DND-41 (cell line): ENCODE measurements at regions not wholly inside any gene's neighbourhood (a gene's known extent, or its start where the extent isn't known, plus 50 kb on each side); places are given as distances from the start of the nearest gene placed in this dataset.

Experiments
- ATAC-seq: fragments of 200-7000 bp; cut with Tn5 transposase; 3 replicates; pipeline ENCODE4 v1.9.1; 2021; ENCODE audit warnings: low read depth; ENCODE audit not compliant: insufficient read depth
- DNase-seq: peaks from one replicate; pipeline ENCODE4 v3.0.0-alpha.2; 2020
- H2AFZ ChIP-seq: 2 replicates; pipeline ENCODE4 v1.6.0; 2012; ENCODE audit warnings: low read depth, low read length
- H3K27ac ChIP-seq: 2 replicates; pipeline ENCODE4 v1.5.1; 2012; ENCODE audit warnings: low read length, inconsistent platforms
- H3K27me3 ChIP-seq: fragments of 200-600 bp; sonication (generic); 2 replicates; pipeline ENCODE4 v1.6.0; 2012; ENCODE audit warnings: low read length, mild to moderate bottlenecking, inconsistent platforms; ENCODE audit not compliant: insufficient read depth, poor library complexity
- H3K36me3 ChIP-seq: 2 replicates; pipeline ENCODE4 v1.5.1; 2012; ENCODE audit warnings: low read length, inconsistent platforms; ENCODE audit not compliant: insufficient read depth
- H3K4me1 ChIP-seq: 2 replicates; pipeline ENCODE4 v1.5.1; 2012; ENCODE audit warnings: mild to moderate bottlenecking, low read length; ENCODE audit not compliant: insufficient read depth
- H3K4me2 ChIP-seq: 2 replicates; pipeline ENCODE4 v1.6.0; 2012; ENCODE audit warnings: mild to moderate bottlenecking, moderate library complexity, low read length, inconsistent platforms; ENCODE audit not compliant: insufficient read depth
- H3K4me3 ChIP-seq, 2 experiments: fragments of 200-600 bp in 1 of 2; shearing (Covaris generic) in 1 of 2; 2 replicates each; pipeline ENCODE4 v1.5.1; 2012 to 2016; ENCODE audit warnings: inconsistent platforms in 2 of 2, low read length in 2 of 2, mild to moderate bottlenecking in 2 of 2, low read depth in 1 of 2, moderate library complexity in 1 of 2
- H3K79me2 ChIP-seq: 2 replicates; pipeline ENCODE4 v1.6.0; 2012; ENCODE audit warnings: low read length, inconsistent platforms; ENCODE audit not compliant: insufficient read depth
- H3K9ac ChIP-seq: 2 replicates; pipeline ENCODE4 v1.6.0; 2012; ENCODE audit warnings: low read depth, mild to moderate bottlenecking, inconsistent platforms, low read length, moderate library complexity
- H3K9me3 ChIP-seq: 2 replicates; pipeline ENCODE4 v1.5.1; 2012; ENCODE audit warnings: low read length, moderate library complexity, mild to moderate bottlenecking, inconsistent platforms; ENCODE audit not compliant: insufficient read depth, severe bottlenecking
- H4K20me1 ChIP-seq: 2 replicates; pipeline ENCODE4 v1.6.0; 2012; ENCODE audit warnings: low read length; ENCODE audit not compliant: insufficient read depth
- CTCF ChIP-seq: IDR thresholded peaks from 2 replicates; pipeline ENCODE4 v1.5.1; 2012; ENCODE audit warnings: borderline replicate concordance, low read length, moderate library complexity, mild to moderate bottlenecking; ENCODE audit not compliant: poor library complexity, severe bottlenecking; ENCODE audit errors: extremely low read depth
- EZH2 ChIP-seq: IDR thresholded peaks from 3 replicates; pipeline ENCODE4 v1.6.1; 2012; ENCODE audit warnings: borderline replicate concordance, low read depth, mild to moderate bottlenecking, moderate library complexity, low read length, inconsistent platforms; ENCODE audit not compliant: severe bottlenecking

- Histone ChIP-seq H2AFZ (no peak overlapping the region), H3K27me3 (no peaks in the 10 kb centered on the region), H3K4me2 (no peak overlapping the region), H3K27ac (no peak overlapping the region), H3K4me3 (no peak overlapping the region), H3K4me1 (no peaks in the 10 kb centered on the region), H4K20me1 (no peaks in the 10 kb centered on the region), H3K9me3 (no peaks in the 10 kb centered on the region), H3K79me2 (no peaks in the 10 kb centered on the region), H3K36me3 (no peaks in the 10 kb centered on the region), H3K9ac (no peak overlapping the region)
- DNase-seq (no peak), ATAC-seq (no peak)
- TF ChIP-seq CTCF (no peak), EZH2 (no peak)
Observed at GRCh38 chr11:37468344-37468743, 870.3 kb upstream of the RAG2 start.

DNA sequence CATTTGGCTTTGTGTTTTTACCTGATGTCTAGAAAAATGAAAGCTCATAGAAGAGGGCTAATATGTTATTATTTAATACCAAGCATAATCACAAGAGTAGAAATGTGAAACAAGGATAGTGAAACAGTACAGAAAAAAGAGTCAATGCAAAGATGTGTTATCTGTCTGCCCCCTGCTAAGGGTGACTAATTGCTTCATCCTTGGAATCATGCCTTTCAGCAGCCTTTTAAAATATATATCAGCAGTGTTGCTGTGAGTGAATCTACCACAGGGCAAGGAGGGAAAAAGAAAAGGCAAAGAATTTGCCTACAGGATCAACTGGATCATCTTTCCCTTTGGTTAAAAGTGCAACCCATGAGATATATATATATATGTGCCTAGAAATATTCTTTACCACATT, 867.2 kb upstream of the RAG2 start:
- ATAC-seq: no peak
- Histone ChIP-seq H3K4me3 (no peak overlapping the region), H2AFZ (no peak overlapping the region), H3K9me3 (no peaks in the 10 kb centered on the region), H4K20me1 (no peaks in the 10 kb centered on the region), H3K27me3 (no peaks in the 10 kb centered on the region), H3K36me3 (no peaks in the 10 kb centered on the region), H3K79me2 (no peaks in the 10 kb centered on the region), H3K9ac (no peak overlapping the region), H3K27ac (no peak overlapping the region), H3K4me2 (no peak overlapping the region), H3K4me1 (no peaks in the 10 kb centered on the region)
- TF ChIP-seq CTCF (no peak), EZH2 (no peak)
- no peak for DNase-seq

- no peaks in the 10 kb centered on the region for H3K27me3 ChIP-seq
- no peak overlapping the region for H2AFZ ChIP-seq
- H4K20me1 ChIP-seq: no peaks in the 10 kb centered on the region
- no peaks in the 10 kb centered on the region for H3K4me1 ChIP-seq
- no peak overlapping the region for H3K9ac ChIP-seq
- TF ChIP-seq EZH2 (no peak), CTCF (no peak)
- H3K27ac ChIP-seq: no peak overlapping the region
- no peak overlapping the region for H3K4me3 ChIP-seq
- H3K36me3 ChIP-seq: no peaks in the 10 kb centered on the region
- no peak for ATAC-seq
- H3K4me2 ChIP-seq: no peak overlapping the region
- H3K9me3 ChIP-seq: no peaks in the 10 kb centered on the region
- no peak for DNase-seq
- no peaks in the 10 kb centered on the region for H3K79me2 ChIP-seq
Observed at GRCh38 chr11:37459456-37459855, 861.4 kb upstream of the RAG2 start.

- H3K36me3 ChIP-seq: no peaks in the 10 kb centered on the region
- H3K9ac ChIP-seq: no peak overlapping the region
- no peak overlapping the region for H3K4me2 ChIP-seq
- H4K20me1 ChIP-seq: no peaks in the 10 kb centered on the region
- H3K4me3 ChIP-seq: no peak overlapping the region
- H2AFZ ChIP-seq: no peak overlapping the region
- no peaks in the 10 kb centered on the region for H3K4me1 ChIP-seq
- ATAC-seq (no peak), DNase-seq (no peak)
- no peak overlapping the region for H3K27ac ChIP-seq
- H3K9me3 ChIP-seq: no peaks in the 10 kb centered on the region
- no peaks in the 10 kb centered on the region for H3K79me2 ChIP-seq
- no peaks in the 10 kb centered on the region for H3K27me3 ChIP-seq
- TF ChIP-seq CTCF (no peak), EZH2 (no peak)
Observed at GRCh38 chr11:37456746-37457145, 858.7 kb upstream of the RAG2 start.
